Posterior cingulate gyrus (tissue), 11 donors: ENCODE measurements at regions not wholly inside any gene's neighbourhood (a gene's known extent, or its start where the extent isn't known, plus 50 kb on each side); places are given as distances from the start of the nearest gene placed in this dataset.
"Not testable (repeated sequence)": the region's sequence is repeated elsewhere in the genome, so short reads cannot be mapped to it uniquely, and the experiment has no call there.

Experiments used
- DNase-seq, 10 donors: peaks; one replicate each; pipeline versions ENCODE4 v3.0.0 to v3.0.0-alpha.2; 2020 to 2021; ENCODE audit warnings: mixed read lengths in 3 of 10
- intact Hi-C: fragments of 100-400 bp; cut with DNase I; formaldehyde crosslinking; loops from one replicate; pipeline ENCODE4 v1.15.1; 2023

DNA sequence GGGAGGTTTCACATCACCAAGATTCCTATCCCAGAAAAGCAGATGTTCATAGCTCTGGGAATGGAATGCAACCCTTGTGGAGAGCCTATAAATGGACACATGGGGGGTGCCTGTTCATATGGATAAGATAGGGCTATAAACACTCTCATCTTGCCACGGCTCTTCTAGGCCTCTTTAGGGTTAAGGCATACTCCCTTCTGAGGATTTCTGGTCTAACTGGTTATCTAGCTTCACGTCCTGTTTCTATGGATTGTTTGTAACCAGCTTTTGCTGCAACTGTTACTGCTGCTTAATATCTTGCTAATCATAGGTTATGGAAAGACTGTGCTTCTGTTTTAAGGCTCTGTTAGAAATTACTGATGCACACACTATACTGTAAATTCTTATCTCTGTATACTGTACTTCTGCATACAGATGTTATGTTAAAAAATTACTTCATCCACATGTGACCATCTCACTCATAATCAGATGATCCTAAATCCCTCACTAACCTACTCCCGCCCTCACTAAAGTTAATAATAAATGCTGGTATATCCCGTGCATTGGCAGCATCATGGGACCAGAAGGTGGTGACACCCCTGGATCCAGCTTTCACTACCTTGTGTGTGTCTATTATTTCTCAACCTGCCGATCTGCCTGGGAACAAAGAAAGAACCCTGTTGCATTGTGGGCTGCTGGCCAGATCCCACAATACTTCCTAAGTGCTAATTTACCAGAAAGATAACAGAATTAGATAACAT is 68.7 kb downstream of the PRKAB2 start:
- DNase-seq, intact Hi-C loops: not testable (repeated sequence)

DNA sequence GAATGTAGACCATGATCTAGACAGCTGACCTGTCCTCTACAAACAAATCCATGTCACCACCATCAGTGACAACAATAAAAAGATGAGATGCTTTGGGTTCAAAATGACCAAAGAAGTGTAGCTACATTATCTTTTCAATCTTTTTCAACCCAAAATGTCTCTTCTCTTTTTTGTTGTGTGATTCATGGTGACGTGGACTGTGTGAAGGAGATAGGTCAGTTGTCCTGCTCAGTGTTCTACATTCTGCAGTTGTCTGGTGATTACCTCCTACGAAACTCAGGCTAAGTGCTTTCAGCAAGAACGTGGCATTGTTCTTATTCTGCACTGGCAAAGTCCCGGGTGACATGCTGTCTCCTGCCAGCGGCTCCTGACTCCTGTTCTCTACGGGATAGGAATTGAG is 73.1 kb downstream of the PRKAB2 start:
- no peak for DNase-seq
- intact Hi-C loops: no loop called here

DNA sequence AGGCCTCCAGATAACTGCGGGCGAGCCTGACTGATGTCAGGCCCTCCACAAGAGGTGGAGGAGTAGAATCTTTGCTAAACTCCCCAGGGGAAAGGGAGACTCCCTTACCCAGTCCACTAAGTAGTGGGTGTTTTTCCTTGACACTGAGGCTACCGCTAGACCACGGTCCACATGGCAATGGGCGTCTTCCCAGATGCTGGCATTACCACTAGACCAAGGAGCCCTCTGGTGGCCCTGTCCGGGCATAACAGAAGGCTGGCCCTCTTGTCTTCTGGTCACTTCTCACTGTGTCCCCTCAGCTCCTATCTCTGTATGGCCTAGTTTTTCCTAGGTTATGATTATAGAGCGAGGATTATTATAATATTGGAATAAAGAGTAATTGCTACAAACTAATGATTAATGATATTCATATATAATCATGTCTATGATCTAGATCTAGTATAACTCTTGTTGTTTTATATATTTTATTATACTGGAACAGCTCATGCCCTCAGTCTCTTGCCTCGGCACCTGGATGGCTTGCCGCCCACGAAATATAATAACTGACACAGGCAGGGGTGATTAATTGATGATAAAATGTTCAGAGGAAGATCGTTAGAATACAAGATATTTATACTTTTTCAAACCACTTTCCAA is 73.8 kb downstream of the PRKAB2 start:
- intact Hi-C loops: not testable (repeated sequence)
- DNase-seq: peak in 3 of 10 donors; percentile 18 to 46 (median 41)

GRCh38 chr1:147095691-147096090 is 76.6 kb downstream of the PRKAB2 start:
- no peak for DNase-seq
- intact Hi-C loops: no loop called here

GRCh38 chr1:147091801-147092200 is 80.5 kb downstream of the PRKAB2 start:
- DNase-seq: no peak
- intact Hi-C loops: no loop called here

DNA sequence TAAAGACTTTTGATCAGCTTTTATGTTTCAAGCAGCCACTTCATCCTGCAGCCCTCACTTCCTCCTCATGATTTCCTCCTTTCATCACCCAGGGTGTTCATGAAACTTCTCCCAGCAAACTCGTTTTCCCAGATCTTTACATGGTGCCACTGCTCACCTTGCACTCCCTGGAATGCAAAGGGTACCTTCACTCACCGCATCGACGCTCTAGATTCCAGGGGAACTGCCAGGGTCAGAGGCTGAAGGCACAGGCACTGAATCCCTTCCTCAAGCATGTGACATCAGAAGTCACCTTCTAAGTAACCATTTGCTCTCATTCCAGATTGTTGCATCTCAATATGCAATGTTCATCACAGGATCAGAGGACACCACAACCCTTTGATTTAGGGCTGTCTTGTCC is 82.8 kb downstream of the PRKAB2 start:
- intact Hi-C loops: no loop called here
- DNase-seq: no peak

- DNase-seq: no peak
- intact Hi-C loops: no loop called here
These were observed 86.1 kb downstream of the PRKAB2 start for GRCh38 chr1:147086129-147086528.

GRCh38 chr1:147084273-147085096 is 87.8 kb downstream of the PRKAB2 start:
- peak in 8 of 10 donors; percentile 14 to 90 (median 48) for DNase-seq
- intact Hi-C loops: no loop called here

GRCh38 chr1:147083919-147084272 is 88.4 kb downstream of the PRKAB2 start:
- DNase-seq: no peak
- intact Hi-C loops: no loop called here

GRCh38 chr1:147080671-147081394 is 91.4 kb downstream of the PRKAB2 start:
- peak in 1 of 10 donors; percentile 61 for DNase-seq
- intact Hi-C loops: no loop called here

GRCh38 chr1:147080006-147080661 is 92.1 kb downstream of the PRKAB2 start:
- DNase-seq: peak in 2 of 10 donors; percentile 47 to 79
- intact Hi-C loops: no loop called here

- intact Hi-C loops: no loop called here
- DNase-seq: peak in 1 of 10 donors; percentile 67
These were observed 92.8 kb downstream of the PRKAB2 start for GRCh38 chr1:147079400-147080005.

DNA sequence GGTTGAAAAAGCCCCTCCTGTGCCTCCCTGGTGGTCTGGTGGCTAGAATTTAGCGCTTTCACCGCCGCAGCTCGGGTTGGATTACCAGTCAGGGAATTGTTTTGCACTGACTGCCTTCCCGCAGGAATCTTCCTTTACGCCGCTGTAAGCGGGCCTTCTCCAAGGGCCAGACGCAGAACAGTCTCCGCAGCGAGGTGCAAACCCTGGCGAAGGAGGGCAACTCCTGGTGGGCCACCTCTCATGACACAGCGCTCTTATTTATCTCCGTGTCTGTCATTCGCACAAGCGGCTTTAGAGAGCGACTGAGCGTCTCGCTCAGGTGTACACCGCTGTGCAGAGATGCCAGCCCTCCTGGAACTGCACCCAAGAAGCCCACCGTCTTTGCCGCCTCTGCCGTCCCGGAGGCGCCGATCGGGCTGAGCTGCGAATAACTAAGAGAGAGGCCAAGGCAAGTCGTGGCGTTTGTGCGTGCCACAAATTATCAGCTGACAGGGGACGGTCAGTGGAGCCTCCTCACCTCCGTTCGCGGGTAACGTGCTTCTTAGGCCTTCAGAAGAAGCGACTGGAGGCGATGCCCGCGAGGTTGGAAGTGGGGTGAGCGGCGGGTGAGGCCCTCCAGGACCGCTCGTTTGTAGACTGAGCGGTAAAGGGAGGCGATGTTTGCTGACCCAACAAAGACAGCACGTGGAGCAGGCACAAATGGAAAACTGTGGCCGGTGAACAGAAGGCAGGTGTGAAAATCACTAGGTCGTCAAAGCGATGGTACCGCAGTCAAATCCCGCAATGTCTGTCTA is 93.5 kb downstream of the PRKAB2 start:
- DNase-seq: peak in 1 of 10 donors; percentile 50
- intact Hi-C loops: no loop called here

GRCh38 chr1:147077936-147078605 is 94.2 kb downstream of the PRKAB2 start:
- intact Hi-C loops: no loop called here
- peak in 1 of 10 donors; percentile 76 for DNase-seq

GRCh38 chr1:147077523-147077922 is 94.7 kb downstream of the PRKAB2 start:
- intact Hi-C loops: no loop called here
- DNase-seq: no peak

DNA sequence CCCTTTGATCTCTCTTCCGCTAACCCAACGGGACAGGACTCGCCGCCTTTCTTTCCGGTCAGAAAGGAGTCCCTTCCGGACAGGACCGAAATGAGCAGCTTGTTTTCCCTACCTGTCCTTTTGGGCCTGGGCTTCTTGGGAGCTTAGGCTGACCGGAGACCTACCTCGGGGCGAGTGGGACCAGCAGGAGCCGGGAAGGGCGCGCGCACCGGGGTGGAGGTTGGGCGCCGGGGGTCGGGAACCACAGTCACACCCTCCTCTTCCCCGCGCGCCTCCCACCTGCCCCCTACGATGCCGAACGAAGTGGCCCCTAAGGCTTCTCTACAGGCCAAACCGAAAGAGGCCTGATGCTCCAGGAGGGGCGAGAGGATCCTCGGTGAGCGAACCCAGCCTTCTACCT is 95.2 kb downstream of the PRKAB2 start:
- intact Hi-C loops: no loop called here

DNA sequence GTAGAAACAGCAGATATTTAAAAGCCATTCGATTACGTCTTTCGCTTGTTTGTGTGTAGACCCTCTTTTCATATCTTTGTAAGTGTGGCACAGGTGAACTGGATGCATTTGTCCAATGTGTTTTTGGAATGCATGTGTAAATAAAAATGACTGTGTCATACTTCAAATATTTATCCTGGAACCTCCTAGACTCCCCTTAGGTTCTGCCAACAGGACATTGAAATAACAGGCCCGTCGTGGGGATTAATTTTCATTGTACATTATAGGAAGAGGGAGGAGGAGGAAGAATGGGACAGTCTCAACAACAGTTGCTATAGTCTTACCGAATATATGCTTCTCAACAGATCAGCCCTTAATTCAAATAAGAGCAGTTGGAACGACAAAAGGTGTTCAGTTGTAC is 95.8 kb downstream of the PRKAB2 start:
- no peak for DNase-seq

More for the DNA sequence above, 95.2 kb downstream of the PRKAB2 start:
- peak in 1 of 10 donors; percentile 33 for DNase-seq

More for the DNA sequence above, 95.8 kb downstream of the PRKAB2 start:
- intact Hi-C loops: no loop called here
